ENCODE measurements at regions not wholly inside any gene's neighbourhood (a gene's known extent, or its start where the extent isn't known, plus 50 kb on each side); places are given as distances from the start of the nearest gene placed in this dataset.
A peak's percentile ranks its signal among the peaks of the same experiment; 100 is the strongest.

DNA sequence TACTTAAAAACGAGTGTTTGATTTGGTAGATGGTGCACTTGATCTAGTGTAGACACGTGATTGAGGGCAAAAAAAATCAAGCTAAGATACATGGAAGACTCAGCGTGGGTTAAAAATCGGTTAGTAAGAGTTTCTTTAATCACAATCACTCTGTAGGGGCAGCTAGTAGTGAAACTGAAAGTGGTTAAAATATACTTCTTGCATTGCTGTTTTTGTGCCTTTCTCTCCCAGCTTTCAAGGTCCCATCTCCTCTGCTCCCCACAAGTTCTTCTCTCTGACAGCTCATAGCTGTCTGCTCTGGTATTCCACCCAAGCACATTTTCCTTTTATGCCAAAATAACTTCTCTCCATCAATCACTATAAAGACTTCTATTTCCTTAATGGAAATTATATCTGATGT lies 1089.7 kb downstream of the EFNB2 start:
- peak; percentile 2 for DNase-seq (ENCODE audit: low spot score)

DNA sequence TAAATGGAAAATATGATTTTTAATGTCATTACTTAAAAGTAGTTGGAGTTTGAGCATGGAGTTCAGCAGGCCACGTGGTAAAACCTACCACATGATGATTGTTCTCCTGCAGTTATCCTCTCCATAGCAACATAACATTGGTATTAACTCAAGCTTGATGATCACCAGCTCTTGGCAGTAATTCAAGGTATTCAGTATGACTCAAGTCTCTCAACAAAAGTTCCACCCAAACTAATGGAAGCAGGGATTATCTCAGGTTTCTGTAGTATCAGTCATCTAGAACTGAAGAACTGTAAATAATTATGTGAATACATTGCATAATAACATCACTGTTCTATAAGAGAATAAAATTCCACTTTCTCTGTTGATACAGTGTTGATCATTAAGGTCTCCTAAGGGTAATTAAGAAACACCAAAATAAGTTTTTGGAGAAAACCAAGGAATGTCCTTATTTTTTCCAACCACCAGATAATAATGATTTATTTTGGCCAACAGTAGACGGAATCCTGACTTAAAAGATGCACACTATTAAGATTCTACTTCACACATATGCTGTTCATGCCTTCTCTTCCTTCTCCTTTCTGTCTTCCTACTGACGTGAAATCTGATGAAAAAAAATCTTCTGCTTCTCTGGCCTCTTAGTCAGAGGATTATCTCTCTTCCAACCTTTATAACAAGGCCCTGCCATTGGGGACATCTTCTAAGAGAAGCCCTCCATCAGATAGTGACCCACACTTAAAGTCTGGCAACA lies 1092.3 kb downstream of the EFNB2 start:
- peak; percentile 99 for DNase-seq (ENCODE audit: low spot score)

DNA sequence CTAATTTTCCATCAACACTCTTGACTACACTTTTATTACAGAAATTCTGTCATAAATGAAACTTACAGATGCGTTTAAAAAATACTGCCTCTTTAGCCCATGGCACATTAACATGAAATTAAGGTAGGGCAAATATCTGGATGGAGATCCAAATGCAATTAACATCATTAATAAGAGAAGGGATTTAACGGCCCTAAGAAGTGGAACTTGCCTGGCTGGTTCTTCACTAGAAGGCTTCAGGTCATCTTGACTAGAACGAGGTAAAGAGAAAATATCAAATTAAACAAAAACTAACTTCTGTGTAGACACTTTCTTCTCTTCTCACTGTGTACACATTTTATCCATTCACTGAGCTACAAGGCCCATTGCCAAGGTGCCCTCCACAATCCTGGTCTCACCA lies 1093.4 kb downstream of the EFNB2 start:
- DNase-seq (ENCODE audit: low spot score), result no peak

DNA sequence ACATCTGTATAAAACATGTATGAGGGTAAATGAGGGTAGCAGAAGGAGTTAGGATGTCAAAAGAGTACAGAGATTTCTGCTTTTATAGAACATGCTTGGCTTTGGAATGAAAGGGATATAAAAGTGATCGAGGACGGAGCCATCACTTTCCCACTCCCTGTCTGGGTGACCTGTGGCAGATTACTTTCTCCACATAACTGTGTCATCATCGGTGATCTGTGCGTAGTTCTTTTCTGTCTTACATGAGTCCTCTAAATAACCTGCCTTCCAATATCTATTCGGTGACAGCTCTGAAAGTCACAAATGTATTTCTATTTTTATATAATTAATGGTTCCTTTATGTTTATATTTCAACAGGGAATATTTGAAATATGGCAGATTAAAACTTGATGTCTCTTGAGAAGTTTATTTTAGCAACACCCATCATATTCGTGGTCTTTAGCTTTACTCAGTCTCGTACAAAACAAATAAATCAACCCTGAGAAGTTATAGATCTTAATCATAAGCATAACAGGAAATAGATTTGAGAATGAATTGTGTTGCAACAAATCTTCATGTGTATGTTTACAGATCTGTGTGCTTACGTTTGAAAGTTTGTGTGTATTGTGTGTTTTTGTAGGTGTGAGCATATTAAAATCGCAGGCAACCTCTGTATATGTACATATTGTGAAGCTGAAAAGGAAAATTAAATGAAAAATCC lies 1094.3 kb downstream of the EFNB2 start:
- no peak for DNase-seq (ENCODE audit: low spot score)

DNA sequence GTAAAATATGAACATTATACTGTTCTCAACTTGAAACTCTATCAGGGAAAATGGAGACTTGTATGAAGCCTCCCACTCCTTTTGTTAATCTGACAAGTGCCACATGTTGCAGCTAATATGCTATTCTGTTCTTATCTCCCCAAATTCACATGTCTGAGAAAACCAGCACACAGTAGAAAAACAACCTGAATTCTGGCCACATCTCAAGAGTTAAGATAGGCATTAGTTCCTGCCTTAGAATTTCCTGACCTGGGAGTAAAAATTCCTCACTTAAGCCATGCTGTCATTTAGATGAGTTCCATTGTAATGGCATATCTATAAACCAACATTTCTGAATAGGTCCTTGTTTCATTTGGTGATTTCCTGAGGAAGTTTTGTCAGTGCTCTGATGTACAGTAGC lies 1098.5 kb downstream of the EFNB2 start:
- no peak for DNase-seq (ENCODE audit: low spot score)

DNA sequence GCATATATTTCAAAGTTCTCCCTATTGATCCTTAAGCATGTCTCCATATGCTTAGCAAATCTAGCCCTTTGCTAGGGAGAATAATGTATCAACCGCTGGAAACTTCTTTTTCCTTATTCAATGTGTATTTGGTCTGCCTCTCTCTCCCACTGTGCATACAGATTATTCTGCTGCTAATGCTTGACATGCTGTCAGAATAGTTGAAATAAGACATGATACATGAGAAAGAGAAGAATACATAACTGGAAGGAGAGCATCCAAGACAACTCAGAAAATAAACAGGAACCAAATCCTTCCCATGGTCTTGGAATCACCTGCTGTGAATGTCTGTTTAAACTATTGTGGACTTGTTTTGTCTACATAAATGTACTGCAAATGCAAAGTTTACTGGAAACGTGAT lies 1103.0 kb downstream of the EFNB2 start:
- DNase-seq (ENCODE audit: low spot score), result no peak

DNA sequence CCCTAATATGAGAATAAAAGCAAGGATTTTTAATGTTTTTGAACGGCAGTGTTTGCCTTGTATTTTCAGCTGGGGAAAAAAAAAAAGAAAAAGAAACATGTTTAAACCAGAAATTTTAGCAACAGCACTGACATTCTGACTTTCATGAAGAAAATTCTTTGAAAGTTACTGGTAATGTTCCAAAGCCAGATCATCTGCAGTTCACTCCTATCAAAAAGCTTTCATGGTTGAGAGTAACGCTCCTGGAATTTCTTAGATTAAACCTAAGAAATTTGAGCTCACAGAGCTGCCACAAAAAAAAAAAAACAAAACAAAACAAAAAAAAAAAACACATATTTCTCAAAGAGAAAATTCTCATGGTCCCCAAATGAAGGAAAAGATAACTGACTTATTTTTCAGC lies 1106.7 kb downstream of the EFNB2 start:
- DNase-seq (ENCODE audit: low spot score), result no peak

DNA sequence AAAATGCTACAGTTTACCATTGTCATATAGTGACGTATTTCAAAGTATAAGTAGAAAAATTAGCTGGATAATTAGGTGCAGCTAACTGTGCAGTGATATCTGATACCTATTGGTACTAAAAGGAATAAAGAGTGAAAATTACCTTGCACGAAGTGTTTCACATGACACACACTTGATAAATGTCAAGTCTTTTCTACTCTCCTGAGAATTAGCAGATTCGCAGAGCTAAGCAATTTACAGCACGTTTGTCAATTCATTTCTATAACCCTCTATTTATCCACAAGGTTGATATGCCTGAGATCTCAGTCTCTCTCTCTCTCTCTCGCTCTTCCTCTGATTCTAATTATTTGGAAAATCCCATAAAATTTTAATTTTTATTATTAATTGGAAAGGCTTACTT lies 1109.0 kb downstream of the EFNB2 start:
- no peak for DNase-seq (ENCODE audit: low spot score)

DNA sequence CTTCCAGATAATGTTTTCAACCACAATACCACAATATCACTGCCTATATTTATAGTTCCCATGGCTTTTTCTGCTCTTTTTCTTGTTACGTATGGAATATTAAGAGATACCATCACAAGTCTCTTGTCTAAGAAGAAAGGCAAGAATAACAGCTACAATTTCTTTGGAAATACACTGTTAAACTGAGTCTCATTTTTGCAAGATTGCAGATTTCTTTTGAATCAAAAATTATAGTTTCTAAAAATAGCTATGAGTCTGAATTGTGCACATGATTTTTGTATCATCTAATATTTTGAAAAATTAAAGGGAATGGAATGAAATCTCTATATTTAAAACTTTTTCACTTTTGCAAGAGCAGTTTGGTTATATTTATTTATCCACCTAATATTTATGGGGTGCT lies 1120.8 kb downstream of the EFNB2 start:
- no peak for DNase-seq (ENCODE audit: low spot score)

DNA sequence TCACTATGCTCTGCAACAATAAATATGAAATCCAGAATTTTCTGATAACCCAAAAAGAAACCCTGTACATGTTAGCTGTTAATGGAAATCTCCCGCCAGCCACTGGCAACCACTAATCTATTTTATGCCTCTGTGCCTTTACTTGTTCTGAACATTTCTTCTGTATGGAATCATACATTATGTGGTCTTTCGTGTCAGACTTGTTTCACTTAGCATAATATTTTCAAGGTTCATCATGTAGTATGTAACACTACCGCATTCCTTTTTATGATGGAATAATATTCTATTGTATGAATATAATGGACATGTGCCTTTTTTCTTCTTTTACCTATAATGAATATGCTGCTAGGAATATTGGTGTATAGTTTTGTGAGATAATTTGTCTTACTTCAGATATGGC lies 1123.3 kb downstream of the EFNB2 start:
- no peak for DNase-seq (ENCODE audit: low spot score)

DNA sequence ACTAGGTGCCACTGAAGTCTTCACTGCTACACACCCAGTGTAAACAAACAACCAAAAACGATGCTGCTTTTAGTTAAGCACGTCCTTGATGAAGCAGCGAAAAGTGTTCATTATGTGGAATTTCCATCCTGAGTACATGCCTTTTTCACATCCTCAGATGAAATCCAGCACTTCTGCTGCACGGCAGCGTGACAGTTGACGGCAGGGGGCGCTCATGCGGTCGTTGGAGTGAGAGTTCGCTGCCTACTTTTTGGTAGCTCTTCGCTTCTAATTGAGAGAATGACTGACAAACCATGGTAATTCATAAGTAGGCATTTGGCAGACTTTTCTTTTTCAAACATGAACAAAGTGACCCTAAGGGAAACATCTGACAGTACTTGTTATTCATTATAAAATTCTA lies 1124.9 kb downstream of the EFNB2 start:
- peak; percentile 36 for DNase-seq (ENCODE audit: low spot score)

DNA sequence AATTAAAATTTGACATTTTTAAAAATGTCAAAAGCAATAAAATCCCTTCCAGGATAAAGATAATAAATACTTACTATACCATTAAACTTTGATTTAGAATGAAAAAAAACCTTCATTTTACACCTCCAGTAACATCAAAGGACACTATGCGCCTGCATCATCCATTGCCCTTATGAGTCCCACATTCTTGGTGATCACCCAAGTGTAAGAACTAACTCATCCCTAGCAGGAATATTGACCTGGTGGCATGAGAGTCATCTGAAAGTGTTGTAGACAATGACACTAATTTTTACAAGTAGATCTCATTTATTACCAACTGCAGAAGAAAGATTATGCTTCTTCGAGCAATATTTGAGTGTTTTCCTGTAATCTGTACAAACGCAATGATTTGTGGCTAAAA lies 1128.9 kb downstream of the EFNB2 start:
- DNase-seq (ENCODE audit: low spot score), result peak; percentile 82

DNA sequence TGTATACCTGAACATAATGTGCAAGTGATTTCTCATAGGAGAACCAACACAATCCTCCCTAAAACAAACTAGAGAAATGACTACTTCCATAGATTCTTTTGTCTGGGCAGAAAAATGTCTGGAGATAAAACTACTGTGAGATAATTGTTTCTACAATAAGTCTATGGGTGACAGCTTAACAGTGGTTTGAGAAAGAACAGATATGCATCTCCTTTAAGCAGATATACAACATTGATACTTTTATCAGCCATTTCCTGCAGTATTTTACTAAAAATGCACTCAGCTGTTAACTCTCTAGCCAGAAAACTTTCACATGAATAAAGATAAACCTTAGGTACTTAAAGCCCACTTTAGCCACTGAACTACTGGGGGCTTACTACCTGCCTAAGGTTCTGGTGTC lies 1132.4 kb downstream of the EFNB2 start:
- DNase-seq (ENCODE audit: low spot score), result no peak

DNA sequence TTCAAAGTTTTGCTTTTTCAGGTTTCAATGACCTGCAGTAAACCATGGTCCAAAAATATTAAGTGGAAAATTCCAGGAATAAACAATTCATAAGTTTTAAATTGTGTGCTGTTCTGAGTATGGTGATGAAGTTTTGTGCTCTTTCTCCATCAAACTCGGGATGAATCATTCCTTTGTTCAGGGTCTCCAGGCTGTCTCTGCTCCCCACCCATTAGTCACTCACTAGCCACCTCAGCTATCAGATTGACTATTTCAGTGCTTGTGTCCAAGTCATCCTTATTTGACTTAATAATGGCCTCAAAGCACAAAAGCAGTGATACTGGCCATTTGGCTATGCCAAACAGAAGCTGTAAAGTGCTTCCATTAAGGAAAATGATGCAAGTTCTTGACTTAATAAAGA lies 1140.4 kb downstream of the EFNB2 start:
- DNase-seq (ENCODE audit: low spot score), result no peak

DNA sequence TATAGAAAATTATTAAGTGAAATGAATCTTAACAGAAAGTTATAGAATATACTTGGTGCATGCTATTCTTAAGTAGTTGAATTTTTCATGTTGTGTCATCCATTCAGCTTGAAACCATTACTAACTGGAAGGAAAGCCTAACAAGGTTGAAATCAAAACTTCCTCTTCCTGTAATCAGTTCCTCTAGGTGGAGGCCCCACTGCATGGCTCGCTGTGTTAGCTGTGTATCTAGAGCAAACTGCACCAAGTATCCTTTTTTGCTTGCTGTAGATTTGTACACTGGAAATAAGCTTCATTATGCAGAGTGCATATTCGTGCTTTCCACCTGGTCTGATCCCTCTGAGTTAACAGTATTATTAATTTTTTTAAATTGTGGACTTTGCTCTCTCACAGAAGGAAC lies 1146.1 kb downstream of the EFNB2 start:
- no peak for DNase-seq (ENCODE audit: low spot score)

DNA sequence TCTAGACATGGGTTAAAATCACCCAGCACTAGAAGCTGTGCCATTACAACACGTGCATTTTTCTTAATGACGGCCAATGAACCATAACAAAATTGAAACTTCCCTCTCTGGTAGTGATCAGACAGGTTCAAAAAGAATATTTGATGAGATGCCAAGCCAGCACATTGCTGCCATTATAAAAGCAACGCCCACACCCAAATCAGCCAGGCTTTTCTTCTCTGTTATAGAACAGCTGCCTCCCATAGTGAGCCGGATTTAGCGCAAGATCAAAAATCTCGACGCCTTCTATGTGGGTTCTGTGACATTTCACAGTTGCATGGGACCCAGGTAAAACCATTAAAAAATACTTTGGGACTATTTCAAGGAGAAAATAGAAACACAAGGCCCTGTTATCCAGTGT lies 1158.0 kb downstream of the EFNB2 start:
- no peak for DNase-seq (ENCODE audit: low spot score)

DNA sequence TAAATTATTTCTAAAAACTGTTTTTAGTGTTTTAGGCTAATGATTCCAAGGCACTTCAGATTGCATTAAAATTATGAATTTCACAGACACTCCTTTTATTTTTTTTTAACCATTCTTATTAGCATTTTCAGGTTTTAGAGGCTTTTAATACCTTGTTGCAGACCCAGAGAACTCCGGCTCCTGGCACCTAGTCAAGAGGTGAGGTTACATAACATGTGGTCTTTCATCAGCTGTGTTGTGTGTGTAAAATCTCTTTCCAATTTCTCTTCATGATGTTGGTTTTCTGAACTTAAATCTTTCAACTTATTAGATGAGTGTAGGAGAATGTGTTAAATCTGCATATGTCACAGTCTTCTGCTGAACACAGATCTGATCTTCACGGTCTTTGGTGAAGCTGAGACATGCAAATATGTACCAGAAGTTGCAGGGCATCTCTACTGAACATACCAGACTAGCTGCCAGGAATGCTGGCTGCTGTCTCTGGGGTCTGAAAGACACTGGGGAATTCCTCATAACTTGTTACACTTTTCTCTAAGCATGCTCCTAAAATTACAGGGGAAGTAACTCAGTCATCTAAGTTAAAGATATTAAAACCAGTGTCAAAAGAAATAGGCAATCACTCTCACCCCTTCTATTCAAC lies 1165.3 kb downstream of the EFNB2 start:
- DNase-seq (ENCODE audit: low spot score), result no peak

DNA sequence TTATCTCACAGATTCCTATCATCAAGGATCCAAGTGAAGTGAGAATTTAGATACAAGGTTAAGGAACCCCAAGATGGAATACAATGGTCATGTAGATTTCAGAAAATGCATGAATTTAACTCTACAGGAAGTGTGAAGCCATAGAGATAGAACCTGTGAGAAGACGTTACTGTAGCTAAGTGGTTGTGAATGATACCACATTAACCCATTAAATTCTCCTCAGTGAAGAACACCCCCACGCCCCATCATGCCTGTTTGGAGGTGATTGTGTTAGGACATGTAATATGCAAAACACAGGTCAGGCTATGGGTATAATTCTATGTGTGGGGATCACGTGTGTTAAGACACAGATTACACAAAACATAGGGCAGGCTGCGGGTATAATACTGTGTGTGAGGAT lies 1166.7 kb downstream of the EFNB2 start:
- DNase-seq (ENCODE audit: low spot score), result no peak

DNA sequence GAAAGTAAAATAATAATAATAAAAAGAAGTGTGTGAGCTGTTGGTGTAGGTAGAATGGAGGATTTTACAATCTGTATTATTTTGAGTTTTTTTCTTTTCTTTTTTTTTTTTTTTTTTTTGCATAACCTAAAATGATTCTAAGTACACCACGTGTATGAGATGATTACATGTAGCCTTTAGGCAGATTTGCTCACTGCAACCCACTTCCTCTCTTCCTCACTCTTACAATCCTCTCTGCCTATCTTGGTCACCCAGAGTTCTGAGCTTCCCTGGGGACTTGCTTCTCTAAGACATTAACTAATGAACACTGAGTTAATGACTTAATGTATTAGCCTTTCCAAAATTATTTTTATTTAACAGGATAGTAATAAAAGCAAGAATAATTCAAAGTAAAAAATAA lies 1169.6 kb downstream of the EFNB2 start:
- no peak for DNase-seq (ENCODE audit: low spot score)

DNA sequence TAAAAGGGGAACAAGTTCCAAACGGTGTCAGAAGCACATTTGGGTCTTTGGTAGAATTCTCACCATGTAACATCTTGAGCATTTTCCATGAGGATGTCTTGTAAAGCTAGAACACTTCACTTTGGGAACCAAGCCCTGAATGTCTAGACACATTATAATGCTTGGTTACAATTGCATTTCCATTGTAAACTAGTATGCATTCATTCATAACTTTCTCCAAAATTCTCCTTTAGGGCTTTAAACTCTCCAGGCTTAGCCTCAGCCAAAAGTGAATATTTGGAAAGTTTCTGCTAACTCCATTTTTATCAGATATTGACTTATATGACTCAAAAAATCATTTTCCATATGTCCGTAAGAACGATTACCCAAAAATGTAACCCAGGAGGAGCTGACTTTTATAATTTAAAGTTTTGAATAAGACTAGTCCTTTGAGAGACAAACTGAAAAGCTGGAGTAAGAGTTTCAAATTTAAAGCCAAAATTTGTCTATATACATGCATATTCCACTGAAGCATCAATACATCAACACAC lies 1170.4 kb downstream of the EFNB2 start:
- DNase-seq (ENCODE audit: low spot score), result no peak

DNA sequence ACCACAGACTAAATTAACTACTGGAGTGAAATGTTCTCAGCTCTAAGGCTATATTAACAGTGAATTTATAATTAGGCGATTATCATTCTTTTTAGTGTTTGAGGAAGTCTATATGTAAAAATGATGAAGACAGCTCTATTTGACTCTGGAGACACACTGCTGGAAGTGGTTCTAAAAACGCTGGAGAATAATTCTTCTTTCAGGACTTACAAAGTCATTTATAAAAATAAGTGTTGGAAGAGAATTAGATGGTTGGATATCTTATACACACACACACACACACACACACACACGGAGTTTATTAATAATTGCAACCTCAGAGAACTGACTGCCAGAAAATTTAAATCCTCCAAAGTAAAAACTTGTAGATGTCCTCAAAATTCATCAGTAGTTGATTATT lies 1171.3 kb downstream of the EFNB2 start:
- DNase-seq (ENCODE audit: low spot score), result no peak

DNA sequence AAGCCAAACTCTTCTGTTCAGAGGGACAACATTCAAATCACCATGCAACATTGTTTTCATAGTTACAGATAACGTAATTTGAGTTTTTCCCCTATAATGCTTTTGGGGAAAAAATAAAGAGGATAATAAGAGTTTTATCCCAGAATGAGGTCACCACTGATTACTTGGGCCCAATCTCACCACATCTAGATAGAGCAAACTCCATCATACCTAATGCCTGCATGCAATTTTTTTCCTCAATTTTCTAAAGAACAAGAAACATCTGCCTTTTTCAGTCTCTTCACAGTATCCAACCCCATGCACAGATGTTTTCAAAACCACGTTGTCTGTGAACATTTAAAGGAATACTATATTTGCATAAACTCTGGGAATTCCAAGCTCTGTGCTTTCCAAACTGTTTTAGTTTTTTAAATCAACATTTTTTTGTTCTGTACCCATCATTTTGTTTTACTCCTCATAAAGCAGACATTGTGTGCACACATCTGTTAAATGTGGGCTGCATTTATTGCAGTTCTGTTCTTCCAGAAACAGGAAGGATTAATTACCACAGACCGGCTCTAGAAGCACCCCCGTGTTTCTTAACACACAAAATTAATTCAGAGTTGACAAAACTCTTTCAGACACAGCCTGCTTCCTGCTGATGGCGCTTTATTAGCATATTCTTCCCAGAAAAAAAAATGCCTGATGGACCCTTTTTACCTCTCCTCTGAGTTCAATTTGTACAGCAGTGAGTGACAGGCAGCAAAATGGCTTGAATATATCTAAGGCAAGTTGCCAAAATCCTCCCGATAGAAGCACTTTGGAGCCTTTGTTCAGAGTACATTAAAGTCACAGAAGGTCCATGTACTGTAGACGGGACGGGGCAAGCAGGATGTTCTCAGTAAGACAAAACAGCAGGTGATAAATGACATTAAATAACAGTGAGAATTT lies 1171.9 kb downstream of the EFNB2 start:
- no peak for DNase-seq (ENCODE audit: low spot score)

Measured in kidney tubule cell (primary cell).